Common myeloid progenitor, CD34-positive (primary cell): ENCODE measurements at regions not wholly inside any gene's neighbourhood (a gene's known extent, or its start where the extent isn't known, plus 50 kb on each side); places are given as distances from the start of the nearest gene placed in this dataset.

Source experiments
- CTCF ChIA-PET: fragments of 350-600 bp; sonication (Branson Sonifier 250); formaldehyde crosslinking; loops from one replicate; lab custom pipeline; 2021; ENCODE audit warnings: antibody characterized with exemption; lab: Charles Lee
- POLR2A ChIA-PET: fragments of 350-600 bp; sonication (Branson Sonifier 250); formaldehyde crosslinking; loops from one replicate; lab custom pipeline; 2021; ENCODE audit warnings: antibody characterized with exemption; lab: Charles Lee
- DNase-seq, 3 donors: peaks; one replicate each; pipeline versions ENCODE4 v3.0.0 to v3.0.0-alpha.2; 2013
- H3K27ac ChIP-seq, 2 experiments: 1 replicate in 1 of 2; 2 replicates in 1 of 2; pipeline ENCODE4 v1.7.0; 2013; ENCODE audit warnings: inconsistent platforms in 2 of 2, low read length in 2 of 2, mild to moderate bottlenecking in 2 of 2, low read depth in 1 of 2, moderate library complexity in 1 of 2; ENCODE audit not compliant: severe bottlenecking in 2 of 2, insufficient read depth in 1 of 2, poor library complexity in 1 of 2
- H3K27me3 ChIP-seq, 5 experiments: replicated peaks in 2 of 5; 1 replicate in 3 of 5; 2 replicates in 2 of 5; pipeline versions ENCODE4 v1.6.1 to v1.7.0; 2013; ENCODE audit warnings: low read length in 4 of 5, mild to moderate bottlenecking in 2 of 5, moderate library complexity in 2 of 5, inconsistent platforms in 1 of 5; ENCODE audit not compliant: insufficient read depth in 5 of 5, control insufficient read depth in 4 of 5
- H3K36me3 ChIP-seq, 4 experiments: 1 replicate in 2 of 4; 2 replicates in 2 of 4; pipeline versions ENCODE4 v1.6.1 to v1.7.0; 2013; ENCODE audit warnings: low read length in 3 of 4, control low read depth in 1 of 4, mild to moderate bottlenecking in 1 of 4; ENCODE audit not compliant: control insufficient read depth in 4 of 4, insufficient read depth in 4 of 4
- H3K4me1 ChIP-seq, 4 experiments: 1 replicate in 3 of 4; 2 replicates in 1 of 4; pipeline versions ENCODE4 v1.6.1 to v1.7.1; 2013; ENCODE audit warnings: low read length in 3 of 4, mild to moderate bottlenecking in 3 of 4, control low read depth in 1 of 4, inconsistent platforms in 1 of 4, moderate library complexity in 1 of 4; ENCODE audit not compliant: control insufficient read depth in 4 of 4, insufficient read depth in 4 of 4; ENCODE audit errors: control extremely low read depth in 1 of 4
- H3K4me3 ChIP-seq, 7 experiments: 1 replicate in 4 of 7; 2 replicates in 3 of 7; pipeline versions ENCODE4 v1.5.1 to v1.7.0; 2013; ENCODE audit warnings: mild to moderate bottlenecking in 7 of 7, low read length in 6 of 7, moderate library complexity in 6 of 7, inconsistent platforms in 2 of 7, low read depth in 2 of 7, control low read depth in 1 of 7; ENCODE audit not compliant: insufficient read depth in 4 of 7, control insufficient read depth in 1 of 7; ENCODE audit errors: extremely low read depth in 1 of 7
- H3K9me3 ChIP-seq, 5 experiments: 1 replicate in 4 of 5; 2 replicates in 1 of 5; pipeline versions ENCODE4 v1.6.1 to v1.7.1; 2013; ENCODE audit warnings: low read length in 4 of 5, mild to moderate bottlenecking in 2 of 5, inconsistent platforms in 1 of 5, low read depth in 1 of 5, moderate library complexity in 1 of 5; ENCODE audit not compliant: control insufficient read depth in 4 of 5, insufficient read depth in 2 of 5; ENCODE audit errors: control extremely low read depth in 1 of 5
- WGBS: methylation state at CpG from one replicate; pipeline ENCODE4 v1.1.5; 2013; ENCODE audit not compliant: insufficient coverage; 5-methylcytosine and 5-hydroxymethylcytosine counted together

GRCh38 chr5:106189121-106189809 lies 1481.5 kb downstream of the EFNA5 start:
- H3K27me3 ChIP-seq: no peaks in the 10 kb centered on the region
- no peaks in the 10 kb centered on the region for H3K9me3 ChIP-seq
- H3K36me3 ChIP-seq: no peaks in the 10 kb centered on the region
- CTCF ChIA-PET: no interaction called here
- no peak overlapping the region for H3K4me3 ChIP-seq
- POLR2A ChIA-PET: no interaction called here
- no peak for DNase-seq
- H3K4me1 ChIP-seq: no peaks in the 10 kb centered on the region
- H3K27ac ChIP-seq: no peak overlapping the region
- WGBS: 100% methylated on average over 1 of the region's 3 CpGs

DNA sequence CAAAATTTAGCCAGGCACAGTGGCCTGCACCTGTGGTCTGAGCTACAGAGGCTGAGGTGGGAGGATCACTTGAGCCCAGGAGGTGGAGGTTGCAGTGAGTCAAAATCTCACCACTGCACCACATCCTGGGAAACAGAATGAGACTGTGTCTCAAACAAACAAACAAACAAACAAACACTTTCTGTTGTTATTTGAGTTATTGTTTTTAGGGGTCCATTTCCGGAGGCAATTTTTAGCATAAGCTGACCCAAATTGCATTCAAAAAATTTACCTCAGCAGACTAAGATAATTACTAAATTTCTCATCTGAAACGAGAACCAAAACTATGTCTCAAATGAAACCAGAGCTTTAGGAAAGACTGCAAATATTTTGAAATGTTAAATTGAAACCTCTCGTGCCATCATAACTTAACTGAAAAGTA lies 1485.1 kb downstream of the EFNA5 start:
- WGBS: no CpG with 5 or more reads among the region's 3 CpGs
- Histone ChIP-seq H3K9me3 (no peaks in the 10 kb centered on the region), H3K27me3 (no peaks in the 10 kb centered on the region), H3K4me3 (no peak overlapping the region), H3K27ac (no peak overlapping the region), H3K36me3 (no peaks in the 10 kb centered on the region), H3K4me1 (no peaks in the 10 kb centered on the region)
- ChIA-PET POLR2A (no interaction called here), CTCF (no interaction called here)
- DNase-seq: no peak

DNA sequence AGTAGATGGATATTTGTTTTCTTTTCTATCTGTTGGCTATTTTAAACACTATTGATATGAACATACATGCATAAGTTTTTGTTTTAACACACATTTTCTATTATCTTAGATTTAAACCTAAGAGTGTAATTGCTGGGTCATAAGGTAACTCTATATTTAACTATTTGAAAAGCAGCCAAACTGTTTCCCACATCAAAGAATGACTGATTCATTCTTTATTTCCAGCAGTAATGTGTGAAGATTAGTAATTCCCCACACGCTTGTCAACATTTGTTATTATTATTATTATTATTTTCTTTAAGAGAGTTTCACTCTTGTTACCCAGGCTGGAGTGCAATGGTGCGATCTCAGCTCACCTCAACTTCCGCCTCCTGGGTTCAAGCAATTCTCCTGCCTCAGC lies 1495.8 kb downstream of the EFNA5 start:
- WGBS: no CpG with 5 or more reads among the region's 3 CpGs
- Histone ChIP-seq H3K9me3 (peaks cover 0 to 1% (median 0%) of the 10 kb centered on the region in 5 experiments), H3K27me3 (no peaks in the 10 kb centered on the region), H3K4me3 (no peak overlapping the region), H3K36me3 (no peaks in the 10 kb centered on the region), H3K4me1 (no peaks in the 10 kb centered on the region), H3K27ac (no peak overlapping the region)
- ChIA-PET POLR2A (no interaction called here), CTCF (no interaction called here)
- no peak for DNase-seq

- peaks cover 0 to 1% (median 0%) of the 10 kb centered on the region in 5 experiments for H3K9me3 ChIP-seq
- H3K36me3 ChIP-seq: no peaks in the 10 kb centered on the region
- no peak overlapping the region for H3K27ac ChIP-seq
- no peaks in the 10 kb centered on the region for H3K27me3 ChIP-seq
- no peak overlapping the region for H3K4me3 ChIP-seq
- no peaks in the 10 kb centered on the region for H3K4me1 ChIP-seq
- ChIA-PET POLR2A (no interaction called here), CTCF (no interaction called here)
- 82% methylated on average over 5 of the region's 7 CpGs for WGBS
- DNase-seq: no peak
These were observed 1497.8 kb downstream of the EFNA5 start for GRCh38 chr5:106172681-106173532.

GRCh38 chr5:106171708-106172107 lies 1499.0 kb downstream of the EFNA5 start:
- DNase-seq: no peak
- WGBS: no CpG with 5 or more reads among the region's 2 CpGs
- Histone ChIP-seq H3K27ac (no peak overlapping the region), H3K36me3 (no peaks in the 10 kb centered on the region), H3K27me3 (no peaks in the 10 kb centered on the region), H3K4me3 (no peak overlapping the region), H3K4me1 (no peaks in the 10 kb centered on the region), H3K9me3 (peaks cover 0 to 1% (median 0%) of the 10 kb centered on the region in 5 experiments)
- POLR2A ChIA-PET: no interaction called here
- CTCF ChIA-PET: no interaction called here

DNA sequence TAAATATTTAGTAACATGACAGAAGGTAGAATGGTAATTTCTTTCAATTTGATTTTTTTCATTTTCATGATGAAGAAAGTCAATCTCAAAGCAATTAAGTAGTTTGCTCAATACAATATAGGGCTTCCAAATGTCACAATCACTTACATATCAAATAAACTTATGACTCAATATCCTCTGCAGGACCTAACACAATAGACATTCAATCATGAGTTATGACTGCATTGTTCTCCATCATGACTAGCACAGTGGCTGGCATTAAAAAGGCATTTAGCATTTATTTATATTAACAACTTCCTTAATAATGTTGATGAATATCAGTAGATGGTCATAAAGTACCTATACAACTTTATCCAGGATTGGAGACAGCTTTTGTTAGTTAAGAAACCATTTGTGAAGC lies 1499.6 kb downstream of the EFNA5 start:
- no peak for DNase-seq
- Histone ChIP-seq H3K36me3 (no peaks in the 10 kb centered on the region), H3K4me1 (no peaks in the 10 kb centered on the region), H3K27ac (no peak overlapping the region), H3K9me3 (peaks cover 0 to 1% (median 0%) of the 10 kb centered on the region in 5 experiments), H3K4me3 (no peak overlapping the region), H3K27me3 (no peaks in the 10 kb centered on the region)
- CTCF ChIA-PET: no interaction called here
- POLR2A ChIA-PET: no interaction called here

DNA sequence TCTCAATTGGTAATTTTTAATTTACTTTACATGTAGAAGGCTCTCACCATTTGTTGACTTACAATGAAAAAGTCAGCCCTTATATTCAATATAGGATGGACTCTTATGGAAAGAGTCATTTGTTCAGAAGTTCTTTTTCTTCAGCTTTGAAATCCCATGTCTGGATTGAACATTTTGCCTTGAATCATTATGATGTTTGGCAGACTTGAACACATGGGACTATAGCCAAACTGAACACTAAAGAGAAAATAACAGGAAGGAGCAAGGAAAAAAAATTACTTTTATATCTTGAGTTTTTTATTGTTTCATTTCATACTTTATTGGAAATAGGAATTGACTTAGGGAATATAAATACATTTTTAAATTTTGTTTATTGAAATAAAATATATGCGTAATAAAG lies 1503.0 kb downstream of the EFNA5 start:
- H3K4me3 ChIP-seq: no peak overlapping the region
- no peaks in the 10 kb centered on the region for H3K9me3 ChIP-seq
- ChIA-PET CTCF (no interaction called here), POLR2A (interaction anchor here (0.7 kb wide), 1 partner anchor 129 kb away, joined by 4 read pairs; no protein-coding TSS in a partner anchor)
- no peaks in the 10 kb centered on the region for H3K27me3 ChIP-seq
- no peak overlapping the region for H3K27ac ChIP-seq
- no peaks in the 10 kb centered on the region for H3K36me3 ChIP-seq
- no peak for DNase-seq
- no CpG with 5 or more reads among the region's 1 CpG for WGBS
- H3K4me1 ChIP-seq: no peaks in the 10 kb centered on the region
